CD4-positive, alpha-beta memory T cell (primary cell): ENCODE measurements at regions not wholly inside any gene's neighbourhood (a gene's known extent, or its start where the extent isn't known, plus 50 kb on each side); places are given as distances from the start of the nearest gene placed in this dataset.

Experiments used
- CTCF ChIA-PET: fragments of 350-600 bp; sonication (Branson Sonifier 250); formaldehyde crosslinking; loops from one replicate; lab custom pipeline; 2021; ENCODE audit warnings: inconsistent platforms; ENCODE audit not compliant: partially characterized antibody; lab: Charles Lee
- POLR2A ChIA-PET: fragments of 350-600 bp; sonication (Branson Sonifier 250); formaldehyde crosslinking; loops from one replicate; lab custom pipeline; 2021; ENCODE audit not compliant: partially characterized antibody; lab: Charles Lee
- DNase-seq, 5 donors: peaks; one replicate each; pipeline versions ENCODE4 v3.0.0 to v3.0.0-alpha.2; 2020 to 2022; ENCODE audit warnings: mixed read lengths in 1 of 5
- H3K27ac ChIP-seq: one replicate; pipeline ENCODE4 v1.7.0; 2013; ENCODE audit warnings: low read depth, low read length
- H3K27me3 ChIP-seq: 2 replicates; pipeline ENCODE4 v1.7.0; 2013; ENCODE audit warnings: mild to moderate bottlenecking, low read length, moderate library complexity; ENCODE audit not compliant: insufficient read depth
- H3K36me3 ChIP-seq: 2 replicates; pipeline ENCODE4 v1.7.0; 2013; ENCODE audit warnings: mild to moderate bottlenecking, low read length, moderate library complexity; ENCODE audit not compliant: insufficient read depth
- H3K4me1 ChIP-seq: 2 replicates; pipeline ENCODE4 v1.7.0; 2013; ENCODE audit warnings: mild to moderate bottlenecking, low read length, moderate library complexity; ENCODE audit not compliant: insufficient read depth
- H3K4me3 ChIP-seq, 2 donors: one replicate each; pipeline ENCODE4 v1.7.0; 2013; ENCODE audit warnings: low read length in 2 of 2, mild to moderate bottlenecking in 1 of 2
- H3K9me3 ChIP-seq, 2 donors: one replicate each; pipeline ENCODE4 v1.7.0; 2013; ENCODE audit warnings: low read length in 2 of 2, control low read depth in 1 of 2; ENCODE audit not compliant: control insufficient read depth in 1 of 2
- H3K27ac Mint-ChIP-seq, 7 donors: one replicate each; pipeline ENCODE4 v1.8.0; 2020 to 2021; ENCODE audit warnings: mixed read lengths in 7 of 7, mild to moderate bottlenecking in 6 of 7, inconsistent platforms in 3 of 7, moderate library complexity in 3 of 7
- H3K27me3 Mint-ChIP-seq, 2 donors: one replicate each; pipeline ENCODE4 v1.8.0; 2020 to 2021; ENCODE audit warnings: mixed read lengths in 2 of 2
- H3K36me3 Mint-ChIP-seq, 2 donors: one replicate each; pipeline ENCODE4 v1.8.0; 2020 to 2021; ENCODE audit warnings: mixed read lengths in 2 of 2, inconsistent platforms in 1 of 2, mild to moderate bottlenecking in 1 of 2
- H3K4me1 Mint-ChIP-seq, 4 donors: one replicate each; pipeline ENCODE4 v1.8.0; 2020 to 2021; ENCODE audit warnings: mixed read lengths in 4 of 4, mild to moderate bottlenecking in 1 of 4
- H3K4me3 Mint-ChIP-seq, 8 donors: one replicate each; pipeline ENCODE4 v1.8.0; 2020 to 2021; ENCODE audit warnings: mixed read lengths in 8 of 8, mild to moderate bottlenecking in 7 of 8, moderate library complexity in 6 of 8, inconsistent platforms in 3 of 8
- H3K9me3 Mint-ChIP-seq, 8 donors: one replicate each; pipeline ENCODE4 v1.8.0; 2020 to 2021; ENCODE audit warnings: mixed read lengths in 8 of 8, mild to moderate bottlenecking in 5 of 8, inconsistent platforms in 3 of 8, moderate library complexity in 1 of 8
- intact Hi-C: fragments of 100-400 bp; cut with micrococcal nuclease; formaldehyde crosslinking; loops from one replicate; pipeline ENCODE4 v1.15.1; 2023

DNA sequence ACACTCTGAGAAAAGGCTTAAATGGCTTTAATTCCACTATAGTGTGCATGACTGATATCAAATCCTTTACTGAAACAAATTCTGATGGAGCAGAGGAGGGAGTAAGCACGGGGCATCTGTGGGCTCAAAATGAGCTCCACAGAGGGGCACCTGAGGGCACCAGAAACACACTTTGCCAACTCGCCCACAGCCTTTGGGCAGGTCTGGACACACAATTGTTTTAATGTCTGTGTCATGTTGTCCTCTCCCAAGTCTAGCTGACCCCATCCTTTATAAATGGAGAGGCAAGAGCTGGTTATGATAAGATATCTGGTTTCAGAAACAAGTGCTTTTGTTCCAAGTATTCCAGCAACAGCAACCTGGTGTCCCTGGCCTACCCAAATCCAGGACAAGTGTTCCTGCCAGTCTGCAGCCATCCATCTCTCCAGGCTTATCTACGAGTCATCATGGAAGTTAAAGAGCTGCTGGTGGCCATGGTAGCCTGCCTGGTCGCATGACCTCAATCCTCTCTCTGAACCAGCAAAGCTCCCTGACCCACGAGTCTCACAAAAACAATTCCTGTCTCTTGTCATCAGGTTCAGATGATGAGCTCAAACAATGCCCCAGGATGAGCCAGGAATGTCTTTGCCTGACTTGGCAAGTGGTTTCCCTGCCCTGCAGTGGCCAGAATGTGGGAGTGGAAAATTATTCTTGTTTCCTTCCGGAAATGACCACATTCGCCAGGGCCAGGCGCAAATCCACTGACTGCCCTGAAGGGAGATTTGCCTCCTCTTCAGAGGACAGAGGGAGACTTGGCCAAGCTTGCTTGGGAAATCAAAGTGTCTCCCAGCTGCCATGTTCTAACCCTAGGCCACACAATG lies 64.4 kb upstream of the TPM1 start:
- no peak overlapping the region for H3K4me3 Mint-ChIP-seq
- DNase-seq = no peak
- peaks cover 0 to 2% (median 0%) of the 10 kb centered on the region in 8 donors for H3K9me3 Mint-ChIP-seq
- no peak overlapping the region for H3K27ac ChIP-seq
- intact Hi-C loops = no loop called here
- POLR2A ChIA-PET = no interaction called here
- no peaks in the 10 kb centered on the region for H3K36me3 ChIP-seq
- no peak overlapping the region for H3K27ac Mint-ChIP-seq
- peaks cover 2 to 8% of the 10 kb centered on the region in 2 donors for H3K27me3 Mint-ChIP-seq
- no peaks in the 10 kb centered on the region for H3K36me3 Mint-ChIP-seq
- CTCF ChIA-PET = no interaction called here
- no peaks in the 10 kb centered on the region for H3K27me3 ChIP-seq
- H3K9me3 ChIP-seq = no peaks in the 10 kb centered on the region
- no peak overlapping the region for H3K4me3 ChIP-seq
- no peaks in the 10 kb centered on the region for H3K4me1 ChIP-seq
- H3K4me1 Mint-ChIP-seq = no peaks in the 10 kb centered on the region

DNA sequence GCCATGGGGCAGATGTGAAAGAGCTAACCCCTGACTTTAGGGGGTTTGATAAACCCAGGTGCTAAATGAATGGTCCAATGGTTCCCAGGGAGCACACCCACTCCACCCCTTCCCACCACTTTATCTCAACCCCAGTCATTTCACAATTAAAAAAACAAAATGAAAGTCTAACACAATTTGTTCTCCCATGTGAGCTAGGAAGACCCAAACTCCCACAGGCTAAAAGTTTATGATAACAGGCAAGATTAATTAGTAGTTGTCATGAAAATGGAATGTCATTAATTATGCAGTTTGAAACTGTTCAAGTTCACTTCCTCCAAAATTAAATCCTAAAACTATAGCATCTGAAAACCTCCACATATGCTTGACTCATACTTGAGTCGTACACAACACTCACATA lies 63.3 kb upstream of the TPM1 start:
- intact Hi-C loops = no loop called here
- no peak for DNase-seq
- Histone ChIP-seq H3K9me3 (no peaks in the 10 kb centered on the region), H3K4me3 (no peak overlapping the region), H3K36me3 (no peaks in the 10 kb centered on the region), H3K4me1 (no peaks in the 10 kb centered on the region), H3K27me3 (no peaks in the 10 kb centered on the region), H3K27ac (no peak overlapping the region)
- Mint-ChIP-seq H3K4me3 (no peak overlapping the region), H3K27me3 (peaks cover 2 to 12% of the 10 kb centered on the region in 2 donors), H3K4me1 (no peaks in the 10 kb centered on the region), H3K9me3 (peaks cover 0 to 2% (median 0%) of the 10 kb centered on the region in 8 donors), H3K27ac (no peak overlapping the region), H3K36me3 (no peaks in the 10 kb centered on the region)
- CTCF ChIA-PET = no interaction called here
- POLR2A ChIA-PET = no interaction called here

DNA sequence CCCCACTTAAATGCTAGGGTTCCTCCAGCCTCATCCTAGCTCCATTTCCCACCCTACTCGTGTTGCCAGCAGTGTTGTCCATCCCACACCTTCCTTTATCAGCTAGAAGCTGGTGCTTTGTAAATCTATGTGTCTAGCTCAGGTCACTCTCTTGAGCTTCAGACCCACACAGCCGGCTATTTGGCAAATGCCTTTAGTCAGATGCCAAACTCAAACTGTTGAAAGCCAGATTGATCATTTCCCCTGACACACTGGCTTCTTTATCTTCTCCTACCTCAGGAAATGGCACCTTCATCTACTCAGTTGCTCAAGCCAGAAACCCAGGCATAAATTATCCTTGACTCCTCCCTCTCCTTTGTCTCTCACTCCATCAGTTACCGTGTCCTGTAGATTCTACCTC lies 61.5 kb upstream of the TPM1 start:
- Mint-ChIP-seq H3K4me1 (no peaks in the 10 kb centered on the region), H3K4me3 (no peak overlapping the region), H3K27me3 (peaks cover 13 to 20% of the 10 kb centered on the region in 2 donors), H3K27ac (no peak overlapping the region), H3K36me3 (no peaks in the 10 kb centered on the region), H3K9me3 (no peaks in the 10 kb centered on the region)
- Histone ChIP-seq H3K27me3 (no peaks in the 10 kb centered on the region), H3K4me1 (no peaks in the 10 kb centered on the region), H3K4me3 (no peak overlapping the region), H3K9me3 (no peaks in the 10 kb centered on the region), H3K27ac (no peak overlapping the region), H3K36me3 (no peaks in the 10 kb centered on the region)
- ChIA-PET POLR2A (no interaction called here), CTCF (interaction anchor here (1.0 kb wide), 1 partner anchor 67 kb away, joined by 3 read pairs; no protein-coding TSS in a partner anchor)
- intact Hi-C loops = no loop called here
- no peak for DNase-seq

DNA sequence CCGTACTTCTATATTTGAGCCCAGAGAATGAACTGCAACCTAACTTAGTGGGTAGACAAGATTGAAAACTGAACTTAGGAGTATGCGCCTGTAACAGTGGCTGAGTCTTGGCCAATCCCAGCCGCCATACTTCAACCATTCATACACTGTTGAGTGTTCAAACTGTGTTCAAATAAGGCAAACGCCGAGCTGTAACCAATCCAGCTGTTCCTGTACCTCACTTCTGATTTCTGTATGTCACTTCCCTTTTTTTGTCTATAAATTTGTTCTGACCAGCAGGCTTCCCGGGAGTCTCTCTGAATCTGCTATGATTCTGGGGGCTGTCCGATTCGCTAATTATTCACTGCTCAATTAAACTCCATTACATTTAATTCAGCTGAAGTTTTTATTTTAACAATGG lies 58.6 kb upstream of the TPM1 start:
- Mint-ChIP-seq H3K9me3 (no peaks in the 10 kb centered on the region), H3K4me1 (no peaks in the 10 kb centered on the region), H3K4me3 (no peak overlapping the region), H3K36me3 (peaks cover 0 to 3% of the 10 kb centered on the region in 2 donors), H3K27ac (no peak overlapping the region), H3K27me3 (peaks cover 15 to 23% of the 10 kb centered on the region in 2 donors)
- H3K4me3 ChIP-seq = no peak overlapping the region
- DNase-seq = no peak
- POLR2A ChIA-PET = no interaction called here
- H3K4me1 ChIP-seq = no peaks in the 10 kb centered on the region
- no peaks in the 10 kb centered on the region for H3K27me3 ChIP-seq
- intact Hi-C loops = no loop called here
- H3K9me3 ChIP-seq = no peaks in the 10 kb centered on the region
- H3K27ac ChIP-seq = no peak overlapping the region
- CTCF ChIA-PET = no interaction called here
- H3K36me3 ChIP-seq = no peaks in the 10 kb centered on the region

DNA sequence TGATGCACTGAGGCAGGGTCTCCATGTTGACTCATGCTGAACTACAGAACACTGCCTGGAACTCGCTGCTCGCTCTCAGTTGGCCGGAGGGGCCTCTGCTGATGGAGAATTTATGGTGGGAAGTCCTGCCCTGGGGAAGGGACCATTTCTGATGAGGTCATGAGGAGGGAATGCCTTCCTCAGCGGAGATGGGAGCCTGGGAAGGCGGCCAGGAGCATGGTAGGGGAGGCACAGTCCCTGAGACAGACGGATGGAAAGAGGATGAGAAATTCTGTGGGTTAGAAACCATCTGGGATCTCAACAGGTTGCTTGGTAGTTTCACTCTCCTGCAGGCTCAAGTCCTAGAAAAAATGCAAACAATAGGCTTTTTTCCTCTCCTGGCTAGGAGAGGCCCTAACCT lies 56.8 kb upstream of the TPM1 start:
- no peak overlapping the region for H3K4me3 Mint-ChIP-seq
- peak overlapping the region in 1 of 7 donors; percentile 26 for H3K27ac Mint-ChIP-seq
- peaks cover 19 to 27% of the 10 kb centered on the region in 2 donors for H3K27me3 Mint-ChIP-seq
- H3K4me1 Mint-ChIP-seq = no peaks in the 10 kb centered on the region
- CTCF ChIA-PET = no interaction called here
- no peak for DNase-seq
- Histone ChIP-seq H3K27me3 (no peaks in the 10 kb centered on the region), H3K27ac (no peak overlapping the region), H3K36me3 (no peaks in the 10 kb centered on the region), H3K9me3 (no peaks in the 10 kb centered on the region), H3K4me1 (no peaks in the 10 kb centered on the region), H3K4me3 (no peak overlapping the region)
- POLR2A ChIA-PET = no interaction called here
- intact Hi-C loops = no loop called here
- peaks cover 0 to 3% of the 10 kb centered on the region in 2 donors for H3K36me3 Mint-ChIP-seq
- H3K9me3 Mint-ChIP-seq = peaks cover 0 to 2% (median 0%) of the 10 kb centered on the region in 8 donors

DNA sequence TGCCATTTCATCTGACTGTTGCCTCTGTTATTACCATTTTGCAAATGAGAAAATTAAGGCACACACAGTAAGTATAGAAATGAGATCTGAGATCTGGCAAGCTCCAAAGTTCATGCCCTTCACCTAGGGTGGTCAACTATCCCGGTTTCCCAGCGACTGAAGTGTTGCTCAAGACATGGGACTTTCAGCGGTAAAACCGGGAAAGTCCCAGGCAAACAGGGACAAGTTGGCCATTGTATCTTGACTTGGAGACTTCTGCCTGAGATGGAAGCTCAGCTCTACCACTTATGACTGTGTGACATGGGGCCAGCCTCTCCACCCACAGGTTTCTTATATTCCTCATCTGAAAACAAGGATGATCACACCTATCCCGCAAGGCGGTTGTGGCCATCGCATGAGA lies 55.6 kb upstream of the TPM1 start:
- H3K27ac Mint-ChIP-seq = no peak overlapping the region
- no peaks in the 10 kb centered on the region for H3K36me3 ChIP-seq
- POLR2A ChIA-PET = no interaction called here
- CTCF ChIA-PET = no interaction called here
- H3K4me3 Mint-ChIP-seq = no peak overlapping the region
- no peaks in the 10 kb centered on the region for H3K27me3 ChIP-seq
- DNase-seq = no peak
- H3K27me3 Mint-ChIP-seq = peaks cover 21 to 27% of the 10 kb centered on the region in 2 donors
- no peaks in the 10 kb centered on the region for H3K9me3 ChIP-seq
- H3K9me3 Mint-ChIP-seq = peaks cover 0 to 2% (median 0%) of the 10 kb centered on the region in 8 donors
- intact Hi-C loops = no loop called here
- no peaks in the 10 kb centered on the region for H3K4me1 Mint-ChIP-seq
- H3K36me3 Mint-ChIP-seq = peaks cover 0 to 3% of the 10 kb centered on the region in 2 donors
- no peak overlapping the region for H3K27ac ChIP-seq
- no peak overlapping the region for H3K4me3 ChIP-seq
- H3K4me1 ChIP-seq = no peaks in the 10 kb centered on the region

DNA sequence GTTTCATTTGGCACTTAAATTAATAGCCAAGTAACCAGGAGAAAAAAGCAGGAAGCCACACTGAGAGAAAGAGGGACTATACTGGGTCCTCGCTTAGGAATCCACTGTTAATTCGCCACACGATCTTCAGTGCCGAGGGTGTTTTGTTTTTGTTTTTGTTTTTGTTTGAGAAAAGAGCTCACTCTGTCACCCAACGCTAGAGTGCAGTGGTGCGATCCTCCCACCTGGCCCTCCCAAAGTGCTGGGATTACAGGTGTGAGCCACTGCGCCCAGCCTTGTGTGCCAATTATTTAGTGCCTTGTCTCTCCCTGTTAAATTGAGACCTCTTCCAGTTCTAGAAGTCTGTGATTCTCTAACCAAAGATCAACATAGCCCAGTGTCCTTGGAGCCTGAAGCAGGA lies 53.8 kb upstream of the TPM1 start:
- Histone ChIP-seq H3K27ac (no peak overlapping the region), H3K9me3 (no peaks in the 10 kb centered on the region), H3K4me1 (no peaks in the 10 kb centered on the region), H3K36me3 (no peaks in the 10 kb centered on the region), H3K4me3 (no peak overlapping the region), H3K27me3 (no peaks in the 10 kb centered on the region)
- ChIA-PET POLR2A (no interaction called here), CTCF (no interaction called here)
- H3K9me3 Mint-ChIP-seq = peaks cover 0 to 2% (median 0%) of the 10 kb centered on the region in 8 donors
- no peak overlapping the region for H3K4me3 Mint-ChIP-seq
- no peak overlapping the region for H3K27ac Mint-ChIP-seq
- H3K27me3 Mint-ChIP-seq = peaks cover 23 to 29% of the 10 kb centered on the region in 2 donors
- H3K36me3 Mint-ChIP-seq = peaks cover 0 to 3% of the 10 kb centered on the region in 2 donors
- no peak for DNase-seq
- H3K4me1 Mint-ChIP-seq = no peaks in the 10 kb centered on the region
- intact Hi-C loops = no loop called here
